SU-DHL-6 (cell line): ENCODE measurements at regions not wholly inside any gene's neighbourhood (a gene's known extent, or its start where the extent isn't known, plus 50 kb on each side); places are given as distances from the start of the nearest gene placed in this dataset.

Experiments used
- H2AFZ ChIP-seq: fragments of 200-600 bp; sonication (generic); 2 replicates; pipeline ENCODE4 v1.6.1; 2014; ENCODE audit warnings: low read depth, mild to moderate bottlenecking, moderate library complexity, mixed read lengths, antibody characterized with exemption, low read length; ENCODE audit not compliant: severe bottlenecking
- H3F3A ChIP-seq: fragments of 200-600 bp; shearing (Covaris generic); 2 replicates; pipeline ENCODE4 v1.6.0; 2016; ENCODE audit warnings: antibody characterized with exemption, mild to moderate bottlenecking; ENCODE audit not compliant: insufficient read depth
- H3K27ac ChIP-seq: fragments of 200-600 bp; sonication (generic); 2 replicates; pipeline ENCODE4 v1.5.1; 2016; ENCODE audit warnings: low read depth, mild to moderate bottlenecking, low read length, moderate library complexity, mixed read lengths
- H3K27me3 ChIP-seq: fragments of 200-600 bp; sonication (generic), shearing (Covaris generic); 2 replicates; pipeline ENCODE4 v1.6.0; 2014; ENCODE audit warnings: mild to moderate bottlenecking, low read length
- H3K36me3 ChIP-seq: fragments of 200-600 bp; sonication (generic); 2 replicates; pipeline ENCODE4 v1.6.1; 2014; ENCODE audit warnings: mild to moderate bottlenecking, low read length, mixed read lengths
- H3K4me2 ChIP-seq: fragments of 300-600, 200-600 bp; shearing (Covaris generic), sonication (generic); 2 replicates; pipeline ENCODE4 v1.6.0; 2014; ENCODE audit warnings: low read length, low read depth, mild to moderate bottlenecking; ENCODE audit not compliant: poor library complexity, severe bottlenecking
- H3K4me3 ChIP-seq: fragments of 200-600 bp; sonication (generic); 2 replicates; pipeline ENCODE4 v1.5.1; 2014; ENCODE audit warnings: antibody characterized with exemption, low read length, mild to moderate bottlenecking, mixed read lengths; ENCODE audit not compliant: insufficient read depth, poor library complexity, severe bottlenecking
- H3K79me2 ChIP-seq: fragments of 200-600 bp; sonication (generic); 2 replicates; pipeline ENCODE4 v1.6.1; 2014; ENCODE audit warnings: mild to moderate bottlenecking, low read length, moderate library complexity; ENCODE audit not compliant: insufficient read depth
- H3K9ac ChIP-seq: fragments of 200-600 bp; sonication (generic); 2 replicates; pipeline ENCODE4 v1.7.0; 2014; ENCODE audit warnings: mild to moderate bottlenecking, low read length
- H3K9me2 ChIP-seq: fragments of 200-600 bp; sonication (generic); replicated peaks from 2 replicates; pipeline ENCODE4 v1.6.1; 2014; ENCODE audit warnings: low read length; ENCODE audit not compliant: insufficient read depth
- H3K9me3 ChIP-seq: fragments of 200-600 bp; sonication (generic); 2 replicates; pipeline ENCODE4 v1.6.1; 2014; ENCODE audit warnings: low read length, mixed read lengths; ENCODE audit not compliant: insufficient read depth
- H4K20me1 ChIP-seq: fragments of 200-600 bp; sonication (generic); 2 replicates; pipeline ENCODE4 v1.6.1; 2014; ENCODE audit warnings: low read depth, mild to moderate bottlenecking, antibody characterized with exemption, low read length, moderate library complexity, mixed read lengths
- EZH2phosphoT487 ChIP-seq: fragments of 200-600 bp; sonication (generic), shearing (Covaris generic); conservative IDR thresholded peaks from 2 replicates; pipeline ENCODE4 v1.6.1; 2018; ENCODE audit warnings: mild to moderate bottlenecking, antibody characterized with exemption, low read length, moderate library complexity, mixed read lengths
- TF ChIP-seq, protein P1 (sequence below): fragments of 200-600 bp; sonication (generic); IDR thresholded peaks from one replicate; pipeline ENCODE4 v1.5.1; 2017; ENCODE audit warnings: antibody characterized with exemption, mild to moderate bottlenecking, low read length, moderate library complexity; ENCODE audit not compliant: insufficient read depth, poor library complexity, severe bottlenecking

- H3K79me2 ChIP-seq = no peaks in the 10 kb centered on the region
- H3K27ac ChIP-seq = peak overlapping the region; percentile 79
- no peak overlapping the region for H3K4me3 ChIP-seq
- H3K9me3 ChIP-seq = no peaks in the 10 kb centered on the region
- no peak overlapping the region for H3K9ac ChIP-seq
- peaks cover 21% of the 10 kb centered on the region for H3F3A ChIP-seq
- H3K4me2 ChIP-seq = peak overlapping the region; percentile 28
- H3K9me2 ChIP-seq = no peaks in the 10 kb centered on the region
- peak overlapping the region; percentile 88 for H2AFZ ChIP-seq
- no peaks in the 10 kb centered on the region for H3K27me3 ChIP-seq
- no peaks in the 10 kb centered on the region for H3K36me3 ChIP-seq
- no peak for TF ChIP-seq EZH2phosphoT487
- TF ChIP-seq, protein P1, sequence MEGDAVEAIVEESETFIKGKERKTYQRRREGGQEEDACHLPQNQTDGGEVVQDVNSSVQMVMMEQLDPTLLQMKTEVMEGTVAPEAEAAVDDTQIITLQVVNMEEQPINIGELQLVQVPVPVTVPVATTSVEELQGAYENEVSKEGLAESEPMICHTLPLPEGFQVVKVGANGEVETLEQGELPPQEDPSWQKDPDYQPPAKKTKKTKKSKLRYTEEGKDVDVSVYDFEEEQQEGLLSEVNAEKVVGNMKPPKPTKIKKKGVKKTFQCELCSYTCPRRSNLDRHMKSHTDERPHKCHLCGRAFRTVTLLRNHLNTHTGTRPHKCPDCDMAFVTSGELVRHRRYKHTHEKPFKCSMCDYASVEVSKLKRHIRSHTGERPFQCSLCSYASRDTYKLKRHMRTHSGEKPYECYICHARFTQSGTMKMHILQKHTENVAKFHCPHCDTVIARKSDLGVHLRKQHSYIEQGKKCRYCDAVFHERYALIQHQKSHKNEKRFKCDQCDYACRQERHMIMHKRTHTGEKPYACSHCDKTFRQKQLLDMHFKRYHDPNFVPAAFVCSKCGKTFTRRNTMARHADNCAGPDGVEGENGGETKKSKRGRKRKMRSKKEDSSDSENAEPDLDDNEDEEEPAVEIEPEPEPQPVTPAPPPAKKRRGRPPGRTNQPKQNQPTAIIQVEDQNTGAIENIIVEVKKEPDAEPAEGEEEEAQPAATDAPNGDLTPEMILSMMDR = no peak
- no peaks in the 10 kb centered on the region for H4K20me1 ChIP-seq
Measured at GRCh38 chr12:111057701-111058425, 137.5 kb upstream of the MYL2 start.

DNA sequence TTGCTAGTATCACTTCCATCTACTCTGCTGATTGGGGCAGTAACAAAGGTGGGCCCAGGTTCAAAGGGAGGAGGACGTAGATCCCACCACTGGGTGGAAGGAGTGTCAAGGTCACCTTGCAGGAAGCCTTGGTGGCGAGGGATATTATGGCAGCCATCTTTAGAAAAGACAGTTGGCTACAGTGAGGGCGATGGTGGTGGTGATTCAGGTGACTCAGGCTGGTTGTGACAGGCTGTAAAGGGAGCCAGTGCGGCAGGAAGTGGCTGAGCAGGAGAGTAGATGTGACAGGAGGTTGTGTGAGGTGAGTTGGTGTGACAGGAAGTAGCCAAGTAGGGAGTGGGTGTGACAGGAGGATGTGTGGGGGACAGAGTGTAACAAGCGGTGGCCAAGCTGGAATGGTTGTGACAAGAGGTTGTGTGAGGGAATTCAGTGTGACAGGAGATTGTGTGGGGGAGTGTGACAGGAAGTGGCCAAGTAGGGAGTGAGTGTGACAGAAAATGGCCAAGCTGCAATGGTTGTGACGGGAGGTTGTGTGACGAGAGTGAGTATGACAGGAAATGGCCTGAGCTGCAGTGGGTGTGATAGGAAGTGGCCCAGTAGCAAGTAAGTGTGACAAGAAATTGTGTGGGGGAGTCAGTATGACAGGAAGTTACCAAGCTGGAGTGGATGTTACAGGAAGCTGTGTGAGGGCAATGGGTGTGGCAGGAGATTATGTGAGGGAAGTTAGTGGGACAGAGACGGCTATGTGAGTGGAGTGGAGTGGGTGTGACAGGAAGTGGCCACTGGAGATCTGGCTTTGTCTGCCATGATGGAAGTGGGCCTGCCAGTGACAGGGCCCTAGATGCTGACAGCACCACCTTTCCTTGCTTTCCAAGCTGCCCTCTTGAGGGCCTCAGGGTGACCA is 136.5 kb upstream of the MYL2 start:
- Histone ChIP-seq H4K20me1 (no peaks in the 10 kb centered on the region), H3K9me2 (no peaks in the 10 kb centered on the region), H3K4me2 (peak overlapping the region; percentile 28), H2AFZ (peak overlapping the region; percentile 88), H3K27ac (peak overlapping the region; percentile 79), H3K79me2 (no peaks in the 10 kb centered on the region), H3K4me3 (no peak overlapping the region), H3F3A (peaks cover 21% of the 10 kb centered on the region), H3K27me3 (no peaks in the 10 kb centered on the region), H3K36me3 (no peaks in the 10 kb centered on the region), H3K9me3 (no peaks in the 10 kb centered on the region), H3K9ac (peak overlapping the region; percentile 22; the same call in 1 of the 2 replicates)
- TF ChIP-seq EZH2phosphoT487 = no peak
- TF ChIP-seq, protein P1 = no peak

DNA sequence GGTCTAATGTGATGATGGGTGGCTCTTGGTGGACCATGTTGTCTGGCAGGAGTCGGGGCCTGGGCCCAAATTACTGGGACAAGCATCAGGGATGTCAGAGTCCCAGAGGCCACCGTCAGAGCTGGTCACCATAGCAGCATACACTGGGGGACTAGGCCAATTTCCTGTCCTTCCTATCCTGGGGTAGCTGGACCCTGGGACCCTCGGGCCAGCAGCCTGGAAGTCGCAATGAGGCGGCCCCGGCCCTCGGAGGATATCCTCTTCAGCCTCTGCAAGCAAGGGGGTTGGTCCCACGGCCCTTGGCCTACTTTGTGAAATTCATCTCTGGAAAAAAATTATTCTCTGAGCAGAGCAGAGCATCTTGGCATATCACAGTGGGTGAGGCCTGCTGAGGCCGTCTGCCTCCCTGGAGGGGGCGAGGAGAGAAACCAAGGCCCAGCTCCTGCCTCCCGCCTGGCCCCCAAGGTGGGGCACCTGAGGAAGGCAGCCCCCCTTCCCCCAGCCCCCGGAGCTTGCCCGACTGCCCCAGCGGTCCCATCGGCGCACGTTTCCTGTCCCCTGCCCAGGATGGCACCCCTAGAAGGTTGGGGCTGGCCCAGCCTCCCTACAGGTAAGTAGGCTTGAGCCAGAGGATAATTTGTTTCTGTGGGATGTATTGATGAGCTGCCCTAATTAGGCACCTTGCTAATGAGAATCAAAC is 135.0 kb upstream of the MYL2 start:
- no peak overlapping the region for H3K4me2 ChIP-seq

More for the DNA sequence above, 135.0 kb upstream of the MYL2 start:
- H3K36me3 ChIP-seq = no peaks in the 10 kb centered on the region
- TF ChIP-seq, protein P1 = no peak
- no peak for TF ChIP-seq EZH2phosphoT487
- no peaks in the 10 kb centered on the region for H3K9me3 ChIP-seq
- no peak overlapping the region for H3K9ac ChIP-seq
- no peaks in the 10 kb centered on the region for H3K9me2 ChIP-seq
- no peaks in the 10 kb centered on the region for H4K20me1 ChIP-seq
- no peak overlapping the region for H3K27ac ChIP-seq
- peaks cover 25% of the 10 kb centered on the region for H3F3A ChIP-seq
- no peak overlapping the region for H2AFZ ChIP-seq
- no peaks in the 10 kb centered on the region for H3K27me3 ChIP-seq
- H3K79me2 ChIP-seq = no peaks in the 10 kb centered on the region
- no peak overlapping the region for H3K4me3 ChIP-seq
